ENCODE measurements at regions not wholly inside any gene's neighbourhood (a gene's known extent, or its start where the extent isn't known, plus 50 kb on each side); places are given as distances from the start of the nearest gene placed in this dataset.

- no peaks in the 10 kb centered on the region for H3K27me3 ChIP-seq (ENCODE audit: control insufficient read depth in 2 of 2, insufficient read depth in 2 of 2, low read length in 2 of 2)
- no peaks in the 10 kb centered on the region for H3K4me1 ChIP-seq (ENCODE audit: control insufficient read depth in 1 of 2, insufficient read depth in 2 of 2, low read length in 2 of 2)
- no peaks in the 10 kb centered on the region for H3K79me2 ChIP-seq (ENCODE audit: insufficient read depth, low read length)
- WGBS (ENCODE audit: insufficient coverage) = no CpG with 5 or more reads among the region's 2 CpGs
- no peak overlapping the region for H3K9ac ChIP-seq (ENCODE audit: insufficient read depth, low read length, poor library complexity, severe bottlenecking)
- H3K9me3 Mint-ChIP-seq = peaks cover 0 to 14% (median 7%) of the 10 kb centered on the region in 7 donors
- no peak for TF ChIP-seq CTCF (IDR thresholded peaks at IDR 0.05)
- no peaks in the 10 kb centered on the region for H3K4me1 Mint-ChIP-seq
- H3K36me3 ChIP-seq (replicated peaks in 1 of 2; ENCODE audit: control insufficient read depth in 1 of 2, insufficient read depth in 2 of 2, low read length in 2 of 2) = no peaks in the 10 kb centered on the region
- H3K4me3 ChIP-seq (replicated peaks in 1 of 3; ENCODE audit: low read depth in 2 of 3, low read length in 3 of 3) = no peak overlapping the region
- no peak overlapping the region for H2AFZ ChIP-seq (ENCODE audit: insufficient read depth, low read depth, low read length, poor library complexity, severe bottlenecking)
- no peak overlapping the region for H3K27ac Mint-ChIP-seq
- H3K4me2 ChIP-seq (replicated peaks; ENCODE audit: extremely low read depth, low read length, poor library complexity, severe bottlenecking) = no peak overlapping the region
- H4K20me1 ChIP-seq (ENCODE audit: insufficient read depth, low read length) = no peaks in the 10 kb centered on the region
- DNase-seq = no peak
- no peak overlapping the region for H3K27ac ChIP-seq (ENCODE audit: low read depth in 1 of 2, low read length in 2 of 2)
- H3K36me3 Mint-ChIP-seq = no peaks in the 10 kb centered on the region
- intact Hi-C loops (cut with micrococcal nuclease) = no loop called here
- peaks cover 9 to 15% of the 10 kb centered on the region in 2 donors for H3K9me3 ChIP-seq (replicated peaks in 1 of 2; ENCODE audit: control insufficient read depth in 1 of 2, insufficient read depth in 1 of 2, low read length in 2 of 2)
- H3K4me3 Mint-ChIP-seq = no peak overlapping the region
- H3K27me3 Mint-ChIP-seq (ENCODE audit: low read depth in 3 of 3) = no peaks in the 10 kb centered on the region
Observed at GRCh38 chr11:97979741-97980140, 1041.0 kb upstream of the CNTN5 start.

- WGBS (ENCODE audit: insufficient coverage) = 95% methylated on average over 6 of the region's 6 CpGs
- intact Hi-C loops (cut with micrococcal nuclease) = no loop called here
Observed at GRCh38 chr11:97982512-97982911, 1038.2 kb upstream of the CNTN5 start.

More at GRCh38 chr11:97982512-97982911, 1038.2 kb upstream of the CNTN5 start:
- no peaks in the 10 kb centered on the region for H3K36me3 Mint-ChIP-seq
- Histone ChIP-seq H4K20me1 (ENCODE audit: insufficient read depth, low read length) (no peaks in the 10 kb centered on the region), H2AFZ (ENCODE audit: insufficient read depth, low read depth, low read length, poor library complexity, severe bottlenecking) (no peak overlapping the region), H3K27me3 (ENCODE audit: control insufficient read depth in 2 of 2, insufficient read depth in 2 of 2, low read length in 2 of 2) (no peaks in the 10 kb centered on the region), H3K9me3 (replicated peaks in 1 of 2; ENCODE audit: control insufficient read depth in 1 of 2, insufficient read depth in 1 of 2, low read length in 2 of 2) (peaks cover 9 to 15% of the 10 kb centered on the region in 2 donors), H3K4me1 (ENCODE audit: control insufficient read depth in 1 of 2, insufficient read depth in 2 of 2, low read length in 2 of 2) (no peaks in the 10 kb centered on the region), H3K9ac (ENCODE audit: insufficient read depth, low read length, poor library complexity, severe bottlenecking) (no peak overlapping the region), H3K4me2 (replicated peaks; ENCODE audit: extremely low read depth, low read length, poor library complexity, severe bottlenecking) (no peak overlapping the region), H3K79me2 (ENCODE audit: insufficient read depth, low read length) (no peaks in the 10 kb centered on the region), H3K4me3 (replicated peaks in 1 of 3; ENCODE audit: low read depth in 2 of 3, low read length in 3 of 3) (no peak overlapping the region), H3K27ac (ENCODE audit: low read depth in 1 of 2, low read length in 2 of 2) (no peak overlapping the region), H3K36me3 (replicated peaks in 1 of 2; ENCODE audit: control insufficient read depth in 1 of 2, insufficient read depth in 2 of 2, low read length in 2 of 2) (no peaks in the 10 kb centered on the region)
- TF ChIP-seq CTCF (IDR thresholded peaks at IDR 0.05) = no peak
- no peaks in the 10 kb centered on the region for H3K27me3 Mint-ChIP-seq (ENCODE audit: low read depth in 3 of 3)
- no peaks in the 10 kb centered on the region for H3K4me1 Mint-ChIP-seq
- H3K9me3 Mint-ChIP-seq = peaks cover 0 to 8% (median 5%) of the 10 kb centered on the region in 7 donors
- no peak overlapping the region for H3K4me3 Mint-ChIP-seq
- DNase-seq = no peak
- H3K27ac Mint-ChIP-seq = peak overlapping the region in 1 of 7 donors; percentile 28

Measured in CD14-positive monocyte (primary cell).